ENCODE measurements at regions not wholly inside any gene's neighbourhood (a gene's known extent, or its start where the extent isn't known, plus 50 kb on each side); places are given as distances from the start of the nearest gene placed in this dataset.

GRCh38 chr2:30039101-30039500 lies 107.7 kb upstream of the YPEL5 start:
- no peaks in the 10 kb centered on the region for H3K79me2 ChIP-seq (ENCODE audit: insufficient read depth, low read length)
- H3K9me3 ChIP-seq (ENCODE audit: insufficient read depth, low read length) = no peaks in the 10 kb centered on the region
- no peaks in the 10 kb centered on the region for H3K27me3 ChIP-seq (ENCODE audit: low read length)
- H3K9me2 ChIP-seq (replicated peaks; ENCODE audit: insufficient read depth, low read length) = no peaks in the 10 kb centered on the region
- no peak for TF ChIP-seq EZH2phosphoT487 (conservative IDR thresholded peaks at IDR 0.05; ENCODE audit: low read length)
- no peak for TF ChIP-seq CTCF (IDR thresholded peaks at IDR 0.05; ENCODE audit: insufficient read depth, low read length, poor library complexity, severe bottlenecking)
- no peak overlapping the region for H3K4me2 ChIP-seq (ENCODE audit: low read depth, low read length, poor library complexity, severe bottlenecking)
- no peak overlapping the region for H3K27ac ChIP-seq (ENCODE audit: low read depth, low read length)
- H3K4me3 ChIP-seq (ENCODE audit: insufficient read depth, low read length, poor library complexity, severe bottlenecking) = no peak overlapping the region
- no peak overlapping the region for H2AFZ ChIP-seq (ENCODE audit: low read depth, low read length, severe bottlenecking)
- H4K20me1 ChIP-seq (ENCODE audit: low read depth, low read length) = no peaks in the 10 kb centered on the region
- H3K36me3 ChIP-seq (ENCODE audit: low read length) = no peaks in the 10 kb centered on the region
- H3K9ac ChIP-seq (ENCODE audit: low read length) = no peak overlapping the region
- H3F3A ChIP-seq (ENCODE audit: insufficient read depth) = no peaks in the 10 kb centered on the region

GRCh38 chr2:30040147-30040546 lies 106.7 kb upstream of the YPEL5 start:
- TF ChIP-seq CTCF (IDR thresholded peaks at IDR 0.05; ENCODE audit: insufficient read depth, low read length, poor library complexity, severe bottlenecking) = no peak
- TF ChIP-seq EZH2phosphoT487 (conservative IDR thresholded peaks at IDR 0.05; ENCODE audit: low read length) = no peak

DNA sequence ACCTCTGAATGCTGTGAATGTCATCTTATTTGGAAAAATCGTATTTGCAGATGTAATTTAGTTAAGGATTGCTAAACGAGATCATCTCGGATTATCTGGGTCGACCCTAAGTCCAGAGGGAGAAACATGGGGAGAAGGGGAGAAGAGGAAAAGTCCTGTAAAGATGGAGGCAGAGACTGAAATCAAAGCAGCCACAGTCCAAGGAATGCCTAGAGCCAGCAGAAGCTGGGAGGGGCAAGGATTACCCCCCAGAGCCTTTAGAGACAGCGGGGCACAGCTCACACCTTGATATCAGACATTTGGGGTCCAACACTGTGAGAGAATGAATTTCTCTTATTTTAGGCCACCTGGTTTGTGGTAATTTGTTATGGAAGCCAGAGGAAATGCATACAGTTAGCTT lies 104.9 kb upstream of the YPEL5 start:
- Histone ChIP-seq H3K27ac (ENCODE audit: low read depth, low read length) (no peak overlapping the region), H2AFZ (ENCODE audit: low read depth, low read length, severe bottlenecking) (no peak overlapping the region), H3K27me3 (ENCODE audit: low read length) (no peaks in the 10 kb centered on the region), H3K4me2 (ENCODE audit: low read depth, low read length, poor library complexity, severe bottlenecking) (no peak overlapping the region), H3K9ac (ENCODE audit: low read length) (no peak overlapping the region), H4K20me1 (ENCODE audit: low read depth, low read length) (no peaks in the 10 kb centered on the region), H3K9me2 (replicated peaks; ENCODE audit: insufficient read depth, low read length) (no peaks in the 10 kb centered on the region), H3K4me3 (ENCODE audit: insufficient read depth, low read length, poor library complexity, severe bottlenecking) (no peak overlapping the region), H3K9me3 (ENCODE audit: insufficient read depth, low read length) (no peaks in the 10 kb centered on the region), H3F3A (ENCODE audit: insufficient read depth) (no peaks in the 10 kb centered on the region), H3K36me3 (ENCODE audit: low read length) (no peaks in the 10 kb centered on the region), H3K79me2 (ENCODE audit: insufficient read depth, low read length) (no peaks in the 10 kb centered on the region)
- no peak for TF ChIP-seq EZH2phosphoT487 (conservative IDR thresholded peaks at IDR 0.05; ENCODE audit: low read length)
- TF ChIP-seq CTCF (IDR thresholded peaks at IDR 0.05; ENCODE audit: insufficient read depth, low read length, poor library complexity, severe bottlenecking) = no peak

More at GRCh38 chr2:30040147-30040546, 106.7 kb upstream of the YPEL5 start:
- H3K9me3 ChIP-seq (ENCODE audit: insufficient read depth, low read length) = no peaks in the 10 kb centered on the region
- no peak overlapping the region for H3K4me2 ChIP-seq (ENCODE audit: low read depth, low read length, poor library complexity, severe bottlenecking)
- H4K20me1 ChIP-seq (ENCODE audit: low read depth, low read length) = no peaks in the 10 kb centered on the region
- no peaks in the 10 kb centered on the region for H3F3A ChIP-seq (ENCODE audit: insufficient read depth)
- no peaks in the 10 kb centered on the region for H3K79me2 ChIP-seq (ENCODE audit: insufficient read depth, low read length)
- H3K36me3 ChIP-seq (ENCODE audit: low read length) = no peaks in the 10 kb centered on the region
- no peak overlapping the region for H2AFZ ChIP-seq (ENCODE audit: low read depth, low read length, severe bottlenecking)
- H3K27ac ChIP-seq (ENCODE audit: low read depth, low read length) = no peak overlapping the region
- H3K4me3 ChIP-seq (ENCODE audit: insufficient read depth, low read length, poor library complexity, severe bottlenecking) = no peak overlapping the region
- H3K27me3 ChIP-seq (ENCODE audit: low read length) = no peaks in the 10 kb centered on the region
- H3K9me2 ChIP-seq (replicated peaks; ENCODE audit: insufficient read depth, low read length) = no peaks in the 10 kb centered on the region
- H3K9ac ChIP-seq (ENCODE audit: low read length) = no peak overlapping the region

Measured in SU-DHL-6 (cell line).